ENCODE measurements at regions not wholly inside any gene's neighbourhood (a gene's known extent, or its start where the extent isn't known, plus 50 kb on each side); places are given as distances from the start of the nearest gene placed in this dataset.

DNA sequence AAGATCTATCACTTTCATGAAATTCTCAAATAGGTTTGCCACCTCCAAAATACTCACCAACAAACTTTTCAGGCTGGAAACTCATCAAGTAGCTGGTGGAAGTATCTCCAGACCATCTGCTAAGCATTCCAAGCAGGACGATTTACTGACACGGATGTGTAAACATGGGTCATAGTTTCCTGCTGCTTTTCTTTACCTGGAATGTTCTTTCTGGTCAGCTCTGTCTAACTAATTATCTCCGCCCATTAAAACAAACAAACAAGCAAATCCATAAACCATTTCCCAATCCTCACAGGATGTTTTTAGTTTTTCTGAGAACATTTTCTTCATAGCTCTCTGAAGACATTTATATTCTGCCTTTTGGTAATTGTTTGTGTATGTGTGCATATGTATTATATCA, 397.0 kb downstream of the METTL15 start:
- TF ChIP-seq, protein P1, sequence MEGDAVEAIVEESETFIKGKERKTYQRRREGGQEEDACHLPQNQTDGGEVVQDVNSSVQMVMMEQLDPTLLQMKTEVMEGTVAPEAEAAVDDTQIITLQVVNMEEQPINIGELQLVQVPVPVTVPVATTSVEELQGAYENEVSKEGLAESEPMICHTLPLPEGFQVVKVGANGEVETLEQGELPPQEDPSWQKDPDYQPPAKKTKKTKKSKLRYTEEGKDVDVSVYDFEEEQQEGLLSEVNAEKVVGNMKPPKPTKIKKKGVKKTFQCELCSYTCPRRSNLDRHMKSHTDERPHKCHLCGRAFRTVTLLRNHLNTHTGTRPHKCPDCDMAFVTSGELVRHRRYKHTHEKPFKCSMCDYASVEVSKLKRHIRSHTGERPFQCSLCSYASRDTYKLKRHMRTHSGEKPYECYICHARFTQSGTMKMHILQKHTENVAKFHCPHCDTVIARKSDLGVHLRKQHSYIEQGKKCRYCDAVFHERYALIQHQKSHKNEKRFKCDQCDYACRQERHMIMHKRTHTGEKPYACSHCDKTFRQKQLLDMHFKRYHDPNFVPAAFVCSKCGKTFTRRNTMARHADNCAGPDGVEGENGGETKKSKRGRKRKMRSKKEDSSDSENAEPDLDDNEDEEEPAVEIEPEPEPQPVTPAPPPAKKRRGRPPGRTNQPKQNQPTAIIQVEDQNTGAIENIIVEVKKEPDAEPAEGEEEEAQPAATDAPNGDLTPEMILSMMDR (conservative IDR thresholded peaks at IDR 0.05; ENCODE audit: low read length), result no peak
- no peak for TF ChIP-seq EZH2phosphoT487 (IDR thresholded peaks at IDR 0.05; ENCODE audit: borderline replicate concordance)

All from Loucy (cell line).